ENCODE measurements at regions not wholly inside any gene's neighbourhood (a gene's known extent, or its start where the extent isn't known, plus 50 kb on each side); places are given as distances from the start of the nearest gene placed in this dataset.
A peak's percentile ranks its signal among the peaks of the same experiment; 100 is the strongest.

DNA sequence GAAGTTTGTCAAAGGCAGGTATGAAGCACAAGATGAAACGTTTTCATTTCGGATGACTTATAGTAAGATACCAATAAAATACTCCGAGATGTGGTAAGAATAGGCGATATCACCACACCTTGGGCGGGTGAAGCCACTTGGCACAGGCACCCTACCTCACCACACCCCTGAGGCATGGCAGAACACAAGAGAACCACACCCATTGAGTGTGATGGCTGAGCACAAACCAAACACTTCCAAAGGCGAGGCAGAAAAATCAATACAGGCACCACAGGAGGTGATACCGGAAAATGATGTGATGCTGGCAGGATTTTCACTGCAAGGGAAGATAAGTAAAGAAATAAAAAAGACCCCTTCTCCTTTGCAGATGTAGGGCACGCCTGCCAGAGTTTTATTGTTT lies 332.9 kb upstream of the PRDM1 start:
- TF ChIP-seq, protein P1, sequence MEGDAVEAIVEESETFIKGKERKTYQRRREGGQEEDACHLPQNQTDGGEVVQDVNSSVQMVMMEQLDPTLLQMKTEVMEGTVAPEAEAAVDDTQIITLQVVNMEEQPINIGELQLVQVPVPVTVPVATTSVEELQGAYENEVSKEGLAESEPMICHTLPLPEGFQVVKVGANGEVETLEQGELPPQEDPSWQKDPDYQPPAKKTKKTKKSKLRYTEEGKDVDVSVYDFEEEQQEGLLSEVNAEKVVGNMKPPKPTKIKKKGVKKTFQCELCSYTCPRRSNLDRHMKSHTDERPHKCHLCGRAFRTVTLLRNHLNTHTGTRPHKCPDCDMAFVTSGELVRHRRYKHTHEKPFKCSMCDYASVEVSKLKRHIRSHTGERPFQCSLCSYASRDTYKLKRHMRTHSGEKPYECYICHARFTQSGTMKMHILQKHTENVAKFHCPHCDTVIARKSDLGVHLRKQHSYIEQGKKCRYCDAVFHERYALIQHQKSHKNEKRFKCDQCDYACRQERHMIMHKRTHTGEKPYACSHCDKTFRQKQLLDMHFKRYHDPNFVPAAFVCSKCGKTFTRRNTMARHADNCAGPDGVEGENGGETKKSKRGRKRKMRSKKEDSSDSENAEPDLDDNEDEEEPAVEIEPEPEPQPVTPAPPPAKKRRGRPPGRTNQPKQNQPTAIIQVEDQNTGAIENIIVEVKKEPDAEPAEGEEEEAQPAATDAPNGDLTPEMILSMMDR (IDR thresholded peaks at IDR 0.05; ENCODE audit: extremely low read depth, missing control alignments) = no peak
- no peak for DNase-seq (ENCODE audit: low spot score)

DNA sequence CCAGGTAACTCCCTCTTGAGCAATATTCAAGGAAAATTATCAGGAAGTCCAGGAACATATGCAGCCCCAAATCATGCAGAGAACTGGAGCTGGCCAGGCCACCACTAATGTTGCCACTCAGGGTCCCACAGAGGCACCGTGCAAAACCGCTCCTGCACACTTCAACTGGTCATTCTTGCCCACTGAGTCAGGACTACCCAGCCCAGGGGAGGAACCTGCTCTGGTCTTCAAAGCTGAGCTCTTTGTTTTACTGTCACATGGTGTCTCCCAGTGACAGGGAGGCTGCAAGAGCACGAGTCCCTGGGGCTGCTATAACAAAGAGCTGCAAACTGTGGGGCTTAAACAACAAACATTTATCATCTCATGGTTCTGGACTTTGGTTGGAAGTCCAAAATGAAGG lies 336.0 kb upstream of the PRDM1 start:
- TF ChIP-seq, protein P1 (IDR thresholded peaks at IDR 0.05; ENCODE audit: extremely low read depth, missing control alignments) = no peak
- DNase-seq (ENCODE audit: low spot score) = no peak

DNA sequence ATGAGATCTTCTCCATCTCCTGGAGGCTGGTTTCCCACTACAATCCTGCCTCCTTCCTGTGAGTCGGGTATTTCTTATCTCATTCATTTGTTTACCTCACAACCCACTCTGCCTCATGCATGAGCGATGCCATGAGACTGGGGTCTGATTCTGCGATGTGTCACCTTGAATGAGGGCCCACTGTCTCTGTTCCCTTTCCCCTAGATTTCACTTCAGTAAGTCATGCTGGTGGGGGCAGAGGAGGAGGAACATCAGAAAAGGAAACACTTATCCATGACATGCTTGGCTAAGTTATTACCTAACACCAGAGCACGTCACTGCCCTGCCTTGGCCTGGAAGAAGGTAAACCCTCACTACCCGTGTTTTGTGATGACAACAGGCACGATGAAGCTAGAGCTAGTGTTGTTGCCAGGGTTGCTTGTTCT lies 337.4 kb upstream of the PRDM1 start:
- no peak for DNase-seq (ENCODE audit: low spot score)
- TF ChIP-seq, protein P1 (IDR thresholded peaks at IDR 0.05; ENCODE audit: extremely low read depth, missing control alignments) = no peak

DNA sequence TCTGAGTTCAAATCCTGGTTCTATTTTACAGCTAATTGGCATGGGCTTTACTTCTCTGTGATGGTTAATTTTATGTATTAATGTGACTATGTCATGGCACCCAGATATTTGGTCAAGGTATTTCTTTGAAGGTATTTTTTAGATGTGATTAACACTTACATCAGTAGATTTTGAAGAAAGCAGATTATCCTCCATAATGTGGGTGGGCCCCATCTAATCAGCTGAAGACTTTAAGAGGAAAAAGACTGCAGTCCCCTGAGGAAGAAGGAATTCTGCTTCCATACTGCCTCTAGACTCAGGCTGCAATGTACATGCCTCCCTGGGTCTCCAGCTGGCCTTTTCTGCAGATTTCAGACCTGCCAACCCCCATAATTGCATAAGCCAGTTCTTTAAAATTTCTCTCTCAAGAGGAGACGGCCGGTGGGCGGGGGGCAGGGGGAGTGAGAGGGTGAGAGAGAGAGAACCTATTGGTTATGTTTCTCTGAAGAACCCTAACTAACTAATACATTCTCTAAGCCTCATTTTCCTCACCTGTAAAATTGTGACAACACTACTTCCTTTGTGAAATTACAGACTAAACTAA lies 338.2 kb upstream of the PRDM1 start:
- no peak for DNase-seq (ENCODE audit: low spot score)
- TF ChIP-seq, protein P1 (IDR thresholded peaks at IDR 0.05; ENCODE audit: extremely low read depth, missing control alignments) = no peak

DNA sequence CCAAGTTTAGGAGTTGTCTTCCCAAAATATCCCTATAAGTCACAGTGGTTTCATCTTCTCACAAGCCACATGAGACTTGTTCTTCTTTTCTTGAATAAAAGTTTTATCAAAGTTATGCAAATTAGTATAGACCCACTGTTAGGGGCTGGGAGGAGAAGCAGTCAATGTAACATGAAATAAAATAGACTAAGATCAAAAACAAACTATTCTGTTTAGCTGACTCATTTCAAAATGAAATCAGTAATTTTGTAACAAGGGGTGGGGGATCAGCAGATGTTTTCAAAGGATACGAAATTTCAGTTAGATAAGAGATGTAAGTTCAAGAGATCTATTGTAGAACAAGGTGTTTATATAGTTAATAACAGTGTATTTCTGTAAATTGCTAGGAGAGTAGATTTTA lies 339.6 kb upstream of the PRDM1 start:
- DNase-seq (ENCODE audit: low spot score) = peak; percentile 20
- TF ChIP-seq, protein P1 (IDR thresholded peaks at IDR 0.05; ENCODE audit: extremely low read depth, missing control alignments) = no peak

DNA sequence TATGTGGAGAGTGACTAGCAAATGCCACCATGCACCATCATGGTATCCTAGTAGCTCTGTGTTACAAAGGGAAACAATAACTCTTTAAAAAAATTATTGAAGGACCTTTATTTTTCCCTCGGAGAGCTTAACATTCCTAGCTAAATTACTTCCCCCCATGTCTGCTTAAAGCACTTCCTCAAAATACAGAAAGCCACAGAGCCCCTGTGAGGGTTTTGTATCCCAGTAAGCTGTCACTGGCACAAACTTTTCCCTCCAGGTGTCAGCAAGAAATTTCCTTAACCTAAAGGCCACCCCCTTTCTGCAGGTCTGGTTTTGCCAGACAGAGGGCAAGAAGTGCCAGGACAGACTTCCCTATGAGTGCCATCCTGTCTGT lies 340.0 kb upstream of the PRDM1 start:
- DNase-seq (ENCODE audit: low spot score) = no peak
- TF ChIP-seq, protein P1 (IDR thresholded peaks at IDR 0.05; ENCODE audit: extremely low read depth, missing control alignments) = no peak

DNA sequence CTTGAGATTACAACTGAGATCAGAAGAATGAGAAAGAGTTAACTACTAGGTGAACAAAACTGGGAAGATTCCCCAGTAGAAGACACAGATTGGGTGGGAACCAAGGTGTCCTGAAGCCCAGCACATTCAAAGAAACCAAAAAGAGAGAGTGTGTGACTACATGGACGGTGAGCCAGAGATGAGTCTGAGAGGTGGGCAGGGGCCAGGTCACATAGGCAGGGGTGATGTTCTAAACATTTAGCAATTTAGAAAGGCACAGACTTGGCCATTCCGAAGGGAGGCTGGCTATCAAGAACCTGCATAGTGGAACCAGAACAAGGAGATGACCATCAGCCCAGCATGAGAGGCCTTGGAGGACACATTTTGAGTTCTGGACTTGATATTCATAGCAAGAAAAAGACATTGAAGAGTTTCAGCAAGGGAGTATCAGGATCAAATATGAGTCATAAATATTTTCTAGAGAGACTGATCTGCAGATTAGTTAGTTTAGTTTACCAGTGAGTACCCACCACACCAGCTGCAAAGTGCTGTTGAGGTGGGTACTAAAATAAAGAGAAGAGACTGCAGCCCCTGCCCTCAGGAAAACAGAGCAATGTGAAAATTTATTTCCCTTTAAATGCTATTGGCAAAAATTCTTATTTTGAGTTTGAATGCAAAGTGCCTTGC lies 340.5 kb upstream of the PRDM1 start:
- TF ChIP-seq, protein P1 (IDR thresholded peaks at IDR 0.05; ENCODE audit: extremely low read depth, missing control alignments) = no peak
- DNase-seq (ENCODE audit: low spot score) = no peak
